ENCODE measurements at regions not wholly inside any gene's neighbourhood (a gene's known extent, or its start where the extent isn't known, plus 50 kb on each side); places are given as distances from the start of the nearest gene placed in this dataset.

DNA sequence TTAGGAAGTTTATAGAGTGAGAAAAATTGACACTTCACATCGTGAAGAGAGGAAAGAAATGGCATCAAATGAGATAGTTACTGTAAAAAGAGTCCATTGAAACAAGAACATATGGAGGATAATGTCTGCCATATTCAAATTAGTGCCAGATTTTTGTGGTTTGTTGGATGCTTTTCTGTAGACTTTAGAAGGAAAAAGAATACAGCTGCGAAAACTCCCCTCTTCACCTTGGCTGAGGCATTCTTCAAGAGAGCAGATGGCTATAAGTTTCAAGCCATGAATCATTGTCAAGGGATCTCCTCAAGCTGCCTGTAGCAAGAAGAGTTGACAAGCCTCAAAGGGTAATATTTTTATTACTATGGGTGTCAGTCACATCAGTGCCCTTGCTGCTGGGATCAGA, 507.4 kb upstream of the RAG2 start:
- TF ChIP-seq, protein P1, sequence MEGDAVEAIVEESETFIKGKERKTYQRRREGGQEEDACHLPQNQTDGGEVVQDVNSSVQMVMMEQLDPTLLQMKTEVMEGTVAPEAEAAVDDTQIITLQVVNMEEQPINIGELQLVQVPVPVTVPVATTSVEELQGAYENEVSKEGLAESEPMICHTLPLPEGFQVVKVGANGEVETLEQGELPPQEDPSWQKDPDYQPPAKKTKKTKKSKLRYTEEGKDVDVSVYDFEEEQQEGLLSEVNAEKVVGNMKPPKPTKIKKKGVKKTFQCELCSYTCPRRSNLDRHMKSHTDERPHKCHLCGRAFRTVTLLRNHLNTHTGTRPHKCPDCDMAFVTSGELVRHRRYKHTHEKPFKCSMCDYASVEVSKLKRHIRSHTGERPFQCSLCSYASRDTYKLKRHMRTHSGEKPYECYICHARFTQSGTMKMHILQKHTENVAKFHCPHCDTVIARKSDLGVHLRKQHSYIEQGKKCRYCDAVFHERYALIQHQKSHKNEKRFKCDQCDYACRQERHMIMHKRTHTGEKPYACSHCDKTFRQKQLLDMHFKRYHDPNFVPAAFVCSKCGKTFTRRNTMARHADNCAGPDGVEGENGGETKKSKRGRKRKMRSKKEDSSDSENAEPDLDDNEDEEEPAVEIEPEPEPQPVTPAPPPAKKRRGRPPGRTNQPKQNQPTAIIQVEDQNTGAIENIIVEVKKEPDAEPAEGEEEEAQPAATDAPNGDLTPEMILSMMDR (IDR thresholded peaks at IDR 0.05) = no peak
- intact Hi-C loops (cut with DNase I, micrococcal nuclease) = no loop called here
- ATAC-seq = no peak
- Histone ChIP-seq H3K36me3 (ENCODE audit: low read depth) (no peaks in the 10 kb centered on the region), H3K4me3 (no peak overlapping the region), H3K9me3 (no peaks in the 10 kb centered on the region), H3K4me1 (ENCODE audit: low read depth) (no peaks in the 10 kb centered on the region)
- DNase-seq = no peak

DNA sequence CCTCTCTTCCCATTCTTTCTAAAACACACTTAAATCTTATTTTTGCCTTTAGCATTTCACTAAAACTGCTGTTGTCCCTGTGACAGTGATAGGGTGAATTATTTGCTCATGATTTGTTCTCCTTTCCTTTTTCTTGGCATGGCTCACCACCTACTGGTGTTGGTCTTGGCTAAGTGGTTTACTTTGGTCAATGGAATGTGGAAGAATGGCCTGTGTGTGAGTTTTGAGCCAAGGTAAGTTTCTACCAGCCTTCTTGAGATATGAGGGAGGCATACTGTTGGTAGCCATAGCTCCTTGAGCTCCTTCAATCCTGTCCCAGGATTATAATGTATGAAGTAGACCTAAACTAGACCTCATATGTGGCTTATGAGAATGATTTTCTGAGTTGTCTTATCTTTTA, 506.3 kb upstream of the RAG2 start:
- intact Hi-C loops (cut with DNase I, micrococcal nuclease) = no loop called here
- ATAC-seq = no peak
- no peaks in the 10 kb centered on the region for H3K9me3 ChIP-seq
- no peaks in the 10 kb centered on the region for H3K4me1 ChIP-seq (ENCODE audit: low read depth)
- no peak for DNase-seq
- H3K36me3 ChIP-seq (ENCODE audit: low read depth) = no peaks in the 10 kb centered on the region
- H3K4me3 ChIP-seq = no peak overlapping the region
- TF ChIP-seq, protein P1 (IDR thresholded peaks at IDR 0.05) = no peak

DNA sequence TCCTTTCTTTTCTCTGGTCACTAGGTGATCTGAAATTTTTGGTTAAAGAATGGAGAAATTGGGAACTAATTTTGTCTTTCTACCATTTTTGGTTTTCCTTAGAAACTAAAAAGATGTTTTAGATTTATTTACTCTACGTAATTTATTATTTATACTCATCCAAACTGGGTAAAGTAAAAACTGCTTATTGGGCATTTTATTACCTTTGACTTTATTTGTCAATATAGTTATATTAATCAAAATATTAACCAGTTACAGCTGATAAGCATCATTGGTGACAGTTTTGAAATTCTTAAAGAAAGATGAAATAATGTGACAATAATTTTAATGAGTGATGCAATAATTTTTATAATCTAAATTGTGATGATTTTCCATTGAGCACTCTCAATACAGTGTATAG, 502.0 kb upstream of the RAG2 start:
- Histone ChIP-seq H3K36me3 (ENCODE audit: low read depth) (no peaks in the 10 kb centered on the region), H3K4me1 (ENCODE audit: low read depth) (no peaks in the 10 kb centered on the region), H3K9me3 (no peaks in the 10 kb centered on the region), H3K4me3 (no peak overlapping the region)
- intact Hi-C loops (cut with DNase I, micrococcal nuclease) = no loop called here
- DNase-seq = no peak
- TF ChIP-seq, protein P1 (IDR thresholded peaks at IDR 0.05) = no peak
- no peak for ATAC-seq

DNA sequence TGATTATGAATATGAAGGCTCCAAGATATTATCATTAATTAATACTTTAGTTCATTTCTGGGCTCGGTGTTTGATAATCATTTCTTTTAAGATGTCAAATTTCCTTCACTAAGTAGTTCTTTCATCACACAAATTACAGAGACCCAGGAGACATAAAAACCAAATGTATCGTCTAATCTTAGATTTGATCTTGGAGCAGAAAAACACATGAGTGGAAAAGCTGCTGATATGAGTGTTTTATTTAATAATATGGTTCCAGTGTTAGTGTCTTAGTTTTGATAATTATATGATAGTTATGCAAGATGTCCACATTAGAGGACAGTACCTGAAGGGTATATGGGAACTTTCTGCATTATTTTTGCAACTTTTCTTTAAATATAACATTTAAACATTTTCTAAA, 494.5 kb upstream of the RAG2 start:
- H3K9me3 ChIP-seq = no peaks in the 10 kb centered on the region
- no peaks in the 10 kb centered on the region for H3K36me3 ChIP-seq (ENCODE audit: low read depth)
- no peak for ATAC-seq
- intact Hi-C loops (cut with DNase I, micrococcal nuclease) = no loop called here
- TF ChIP-seq, protein P1 (IDR thresholded peaks at IDR 0.05) = no peak
- H3K4me3 ChIP-seq = no peak overlapping the region
- no peak for DNase-seq
- no peaks in the 10 kb centered on the region for H3K4me1 ChIP-seq (ENCODE audit: low read depth)

DNA sequence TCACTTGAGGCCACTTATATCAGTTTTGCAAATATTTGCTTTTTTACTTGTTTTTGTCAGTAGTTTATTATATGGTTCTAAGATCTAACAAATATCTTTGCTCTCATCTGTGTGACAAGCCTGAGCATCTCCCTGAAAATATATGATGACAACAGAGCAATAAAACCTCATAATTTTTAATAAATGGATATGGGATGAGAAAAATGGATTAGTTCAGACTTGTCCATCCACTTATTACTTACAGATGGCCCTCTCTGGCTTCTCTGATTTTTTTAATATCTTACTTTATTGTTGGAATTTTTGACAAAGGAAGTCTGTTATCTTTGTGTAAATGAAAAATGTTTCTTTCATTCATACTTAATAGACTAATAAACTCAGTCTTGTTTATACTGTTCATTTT, 491.4 kb upstream of the RAG2 start:
- Histone ChIP-seq H3K9me3 (no peaks in the 10 kb centered on the region), H3K4me3 (no peak overlapping the region), H3K36me3 (ENCODE audit: low read depth) (no peaks in the 10 kb centered on the region), H3K4me1 (ENCODE audit: low read depth) (no peaks in the 10 kb centered on the region)
- intact Hi-C loops (cut with DNase I, micrococcal nuclease) = no loop called here
- TF ChIP-seq, protein P1 (IDR thresholded peaks at IDR 0.05) = no peak
- DNase-seq = no peak
- no peak for ATAC-seq

DNA sequence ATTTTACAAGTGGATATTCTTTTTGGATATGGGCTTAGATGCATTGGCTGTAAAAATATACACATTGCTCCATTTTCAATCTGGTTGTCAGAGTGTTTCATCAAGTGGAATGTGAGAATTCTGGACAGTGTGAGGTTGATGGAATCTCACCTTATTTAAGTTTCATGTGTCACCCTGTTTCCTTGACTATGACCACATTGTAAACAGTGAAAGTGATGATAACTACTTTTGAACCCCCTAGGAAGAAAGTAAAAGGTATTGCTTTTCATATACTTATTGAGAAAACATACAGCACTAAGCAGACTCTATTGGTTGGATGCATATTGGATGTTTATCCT, 490.5 kb upstream of the RAG2 start:
- no peak for ATAC-seq

More for the DNA sequence above, 490.5 kb upstream of the RAG2 start:
- no peaks in the 10 kb centered on the region for H3K9me3 ChIP-seq
- intact Hi-C loops (cut with DNase I, micrococcal nuclease) = no loop called here
- H3K4me3 ChIP-seq = no peak overlapping the region
- H3K36me3 ChIP-seq (ENCODE audit: low read depth) = no peaks in the 10 kb centered on the region
- H3K4me1 ChIP-seq (ENCODE audit: low read depth) = no peaks in the 10 kb centered on the region
- TF ChIP-seq, protein P1 (IDR thresholded peaks at IDR 0.05) = no peak
- DNase-seq = no peak

Data from mucosa of descending colon (tissue), 3 donors.